Keratinocyte (primary cell): ENCODE measurements at regions not wholly inside any gene's neighbourhood (a gene's known extent, or its start where the extent isn't known, plus 50 kb on each side); places are given as distances from the start of the nearest gene placed in this dataset.

Experiments used
- DNase-seq: peaks from one replicate; pipeline ENCODE4 v3.0.0-alpha.2; 2011; ENCODE audit warnings: low read depth, missing footprints, low spot score
- FAIRE-seq: peaks from 2 replicates; lab custom pipeline; 2011; peaks lifted over from hg19 to GRCh38; lab: Jason Lieb, UNC
- H2AFZ ChIP-seq: 2 replicates; pipeline ENCODE4 v1.6.0; 2012; ENCODE audit warnings: low read length, control low read depth, inconsistent platforms; ENCODE audit not compliant: control insufficient read depth
- H3K27ac ChIP-seq: 2 replicates; pipeline ENCODE4 v1.5.1; 2011; ENCODE audit warnings: low read length; ENCODE audit not compliant: control insufficient read depth, insufficient read depth
- H3K27me3 ChIP-seq: 3 replicates; pipeline ENCODE4 v1.6.0; 2011; ENCODE audit warnings: low read length; ENCODE audit not compliant: control insufficient read depth, insufficient read depth; ENCODE audit errors: extremely low read depth
- H3K36me3 ChIP-seq, 2 experiments: 2 replicates in 1 of 2; 3 replicates in 1 of 2; pipeline ENCODE4 v1.5.1; 2011; ENCODE audit warnings: low read length in 2 of 2, mild to moderate bottlenecking in 1 of 2; ENCODE audit not compliant: control insufficient read depth in 2 of 2, insufficient read depth in 2 of 2; ENCODE audit errors: extremely low read depth in 1 of 2
- H3K4me1 ChIP-seq: 3 replicates; pipeline ENCODE4 v1.5.1; 2011; ENCODE audit warnings: low read length; ENCODE audit not compliant: control insufficient read depth, insufficient read depth; ENCODE audit errors: extremely low read depth
- H3K4me2 ChIP-seq: 3 replicates; pipeline ENCODE4 v1.6.0; 2011; ENCODE audit warnings: low read depth, low read length; ENCODE audit not compliant: control insufficient read depth, insufficient read depth; ENCODE audit errors: extremely low read depth
- H3K4me3 ChIP-seq, 3 experiments: fragments of 200-600 bp in 1 of 3; sonication (generic) in 1 of 3; 2 replicates in 2 of 3; 3 replicates in 1 of 3; pipeline ENCODE4 v1.5.1; 2011 to 2016; ENCODE audit warnings: low read length in 3 of 3, mild to moderate bottlenecking in 3 of 3, control low read depth in 2 of 3, inconsistent platforms in 1 of 3, low read depth in 1 of 3, mixed read lengths in 1 of 3, mixed run types in 1 of 3, moderate library complexity in 1 of 3; ENCODE audit not compliant: control insufficient read depth in 2 of 3, insufficient read depth in 2 of 3; ENCODE audit errors: extremely low read depth in 1 of 3
- H3K79me2 ChIP-seq: 2 replicates; pipeline ENCODE4 v1.6.0; 2012; ENCODE audit warnings: low read length; ENCODE audit not compliant: control insufficient read depth, insufficient read depth
- H3K9ac ChIP-seq: 3 replicates; pipeline ENCODE4 v1.6.0; 2011; ENCODE audit warnings: low read length; ENCODE audit not compliant: control insufficient read depth, insufficient read depth; ENCODE audit errors: extremely low read depth
- H3K9me1 ChIP-seq: 3 replicates; pipeline ENCODE4 v1.6.0; 2011; ENCODE audit warnings: low read length; ENCODE audit not compliant: control insufficient read depth, insufficient read depth; ENCODE audit errors: extremely low read depth
- H3K9me3 ChIP-seq: 2 replicates; pipeline ENCODE4 v1.5.1; 2012; ENCODE audit warnings: low read depth, low read length; ENCODE audit not compliant: control insufficient read depth
- H4K20me1 ChIP-seq: 3 replicates; pipeline ENCODE4 v1.6.0; 2011; ENCODE audit warnings: low read length; ENCODE audit not compliant: control insufficient read depth, insufficient read depth; ENCODE audit errors: extremely low read depth
- CTCF ChIP-seq, 3 experiments: IDR thresholded peaks in 1 of 3; conservative IDR thresholded peaks in 1 of 3; optimal IDR thresholded peaks in 1 of 3; 2 replicates in 2 of 3; 3 replicates in 1 of 3; pipeline versions ENCODE3 to v1.5.1; 2011; ENCODE audit warnings: low read length in 3 of 3, mild to moderate bottlenecking in 3 of 3, moderate library complexity in 2 of 3, control low read depth in 1 of 3, inconsistent platforms in 1 of 3; ENCODE audit not compliant: insufficient read depth in 2 of 3; ENCODE audit errors: extremely low read depth in 1 of 3
- EZH2 ChIP-seq: IDR thresholded peaks from one replicate; pipeline ENCODE4 v1.6.1; 2012; ENCODE audit warnings: inconsistent platforms, mild to moderate bottlenecking, low read length, moderate library complexity
- dilution Hi-C: fragments of 300-500 bp; cut with MboI; formaldehyde crosslinking; loops from one replicate; pipeline ENCODE4 v1.7.0; 2020; ENCODE audit warnings: low sequenced_read_pairs; ENCODE audit not compliant: extremely low pct_ligation_motif_present

GRCh38 chr4:23276076-23276475 lies 583.3 kb downstream of the GBA3 start:
- Histone ChIP-seq H2AFZ (no peak overlapping the region), H3K9me3 (no peaks in the 10 kb centered on the region), H3K79me2 (no peaks in the 10 kb centered on the region), H3K4me3 (no peak overlapping the region), H3K4me2 (no peak overlapping the region), H3K9ac (no peak overlapping the region), H3K9me1 (no peaks in the 10 kb centered on the region), H3K36me3 (no peaks in the 10 kb centered on the region), H3K4me1 (no peaks in the 10 kb centered on the region), H3K27me3 (no peaks in the 10 kb centered on the region), H4K20me1 (no peaks in the 10 kb centered on the region), H3K27ac (no peak overlapping the region)
- dilution Hi-C loops = no loop called here
- TF ChIP-seq CTCF (optimal IDR thresholded peaks at IDR 0.05 in 1 of 3, IDR thresholded peaks at IDR 0.05 in 1 of 3, conservative IDR thresholded peaks at IDR 0.05 in 1 of 3; ENCODE audit: extremely low read depth in 1 of 3, insufficient read depth in 2 of 3, low read length in 3 of 3) (no peak), EZH2 (no peak)
- no peak for FAIRE-seq
- no peak for DNase-seq

DNA sequence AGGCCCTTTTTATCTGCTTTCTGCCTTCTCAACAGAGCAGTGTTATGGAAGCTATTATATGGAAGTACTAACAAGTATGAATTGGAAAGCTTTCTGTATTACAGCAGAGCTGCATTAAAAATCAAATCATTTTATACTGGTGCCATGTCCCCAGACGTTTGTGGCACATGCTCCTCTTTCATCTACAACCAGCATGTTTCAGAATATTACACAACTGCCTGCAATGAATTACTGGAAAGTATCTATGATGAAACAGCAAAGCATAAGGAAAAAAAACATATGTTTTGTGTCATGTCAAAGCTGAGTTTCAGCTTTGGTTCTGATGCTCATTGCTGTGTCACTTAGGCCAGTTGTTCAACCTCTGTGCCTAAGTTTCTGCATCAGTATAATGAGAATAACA lies 576.8 kb downstream of the GBA3 start:
- H3K4me3 ChIP-seq = no peak overlapping the region
- H3K9ac ChIP-seq = no peak overlapping the region
- no peaks in the 10 kb centered on the region for H3K9me3 ChIP-seq
- no peaks in the 10 kb centered on the region for H3K27me3 ChIP-seq
- no peaks in the 10 kb centered on the region for H4K20me1 ChIP-seq
- H3K27ac ChIP-seq = no peak overlapping the region
- DNase-seq = no peak
- no peaks in the 10 kb centered on the region for H3K79me2 ChIP-seq
- dilution Hi-C loops = no loop called here
- TF ChIP-seq EZH2 = no peak
- no peak for TF ChIP-seq CTCF (optimal IDR thresholded peaks at IDR 0.05 in 1 of 3, IDR thresholded peaks at IDR 0.05 in 1 of 3, conservative IDR thresholded peaks at IDR 0.05 in 1 of 3; ENCODE audit: extremely low read depth in 1 of 3, insufficient read depth in 2 of 3, low read length in 3 of 3)
- no peak overlapping the region for H3K4me2 ChIP-seq
- no peaks in the 10 kb centered on the region for H3K9me1 ChIP-seq
- H3K36me3 ChIP-seq = no peaks in the 10 kb centered on the region
- H3K4me1 ChIP-seq = no peaks in the 10 kb centered on the region
- no peak overlapping the region for H2AFZ ChIP-seq
- FAIRE-seq = no peak
